UCSD-AML1 (cell line): ENCODE measurements at regions not wholly inside any gene's neighbourhood (a gene's known extent, or its start where the extent isn't known, plus 50 kb on each side); places are given as distances from the start of the nearest gene placed in this dataset.

ENCODE experiments used
- DNase-seq: peaks from one replicate; lab custom pipeline; 2025; ENCODE audit not compliant: unreplicated experiment; lab: John Stamatoyannopoulos, UW

DNA sequence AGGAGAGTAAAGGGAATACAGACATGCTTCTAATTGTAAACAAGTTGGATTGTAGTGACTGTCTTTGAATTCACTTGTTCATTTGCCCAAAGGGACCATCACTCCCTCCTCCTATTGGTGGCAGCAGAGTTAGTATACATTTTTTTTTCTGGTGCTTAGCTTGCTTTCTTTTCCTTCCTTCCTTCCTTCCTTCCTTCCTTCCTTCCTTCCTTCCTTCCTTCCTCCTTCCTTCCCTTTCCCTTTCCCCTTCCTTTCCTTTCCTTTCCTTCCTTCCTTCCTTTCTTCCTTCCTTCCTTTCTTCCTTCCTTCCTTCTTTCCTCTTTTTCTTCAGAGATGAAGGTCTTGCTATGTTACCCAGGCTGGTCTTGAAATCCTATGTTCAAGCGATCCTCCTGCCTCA, 94.8 kb upstream of the ATP6AP2 start:
- DNase-seq: no peak

- no peak for DNase-seq
Measured at GRCh38 chrX:40485102-40485826, 95.5 kb upstream of the ATP6AP2 start.

DNA sequence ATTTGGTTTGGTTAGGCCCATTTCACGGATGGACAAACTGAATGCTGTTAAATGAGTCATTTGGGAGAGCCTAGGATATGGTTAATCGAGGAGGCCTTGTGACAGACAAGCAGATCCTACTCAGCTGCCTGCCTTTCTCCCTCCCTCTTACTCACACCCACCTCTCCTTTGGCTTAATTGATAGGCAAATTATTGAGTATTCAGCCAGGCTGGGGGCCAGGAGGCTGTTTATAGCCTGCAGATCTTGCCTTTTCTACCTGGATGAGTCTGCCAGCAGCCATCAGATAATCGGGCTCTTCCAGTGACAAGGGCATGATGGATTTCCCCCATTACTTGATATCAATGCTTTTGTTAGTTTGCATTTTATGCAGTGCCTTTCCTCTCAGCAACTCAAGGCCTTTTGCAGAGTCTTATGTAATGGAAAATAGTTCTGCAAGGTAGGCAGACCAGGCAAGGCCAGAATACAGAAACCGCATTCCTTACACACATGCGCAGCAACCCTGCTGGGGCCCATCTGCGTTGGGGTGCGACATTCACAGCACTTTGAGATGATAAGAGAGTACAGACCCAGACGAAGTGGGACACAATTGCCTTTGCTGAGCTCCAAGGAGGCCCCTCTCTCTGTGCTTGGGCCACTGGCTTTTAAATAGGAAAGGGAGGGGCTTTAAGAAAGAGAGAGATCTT, 96.2 kb upstream of the ATP6AP2 start:
- DNase-seq: no peak

DNA sequence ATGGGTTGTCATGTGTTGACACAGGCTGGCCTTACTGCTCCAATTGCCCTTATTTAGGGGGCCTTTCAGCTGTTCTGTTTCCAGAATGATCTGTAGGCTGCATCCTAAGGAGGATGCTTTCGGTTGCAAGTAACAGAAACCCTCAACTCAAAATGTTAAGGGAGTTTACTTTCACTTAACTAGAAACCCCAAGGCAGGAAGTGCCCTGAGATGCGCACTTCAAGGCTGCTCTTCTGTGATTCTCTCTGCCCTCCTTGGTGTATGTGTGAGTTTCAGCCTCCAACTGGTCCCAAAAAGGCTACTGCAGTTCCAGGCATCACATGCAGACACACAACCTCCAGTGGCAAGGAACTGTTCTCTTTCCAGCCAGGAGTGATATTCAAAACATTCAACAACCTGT, 97.3 kb upstream of the ATP6AP2 start:
- no peak for DNase-seq

GRCh38 chrX:40479777-40480318, 100.9 kb upstream of the ATP6AP2 start:
- no peak for DNase-seq

DNA sequence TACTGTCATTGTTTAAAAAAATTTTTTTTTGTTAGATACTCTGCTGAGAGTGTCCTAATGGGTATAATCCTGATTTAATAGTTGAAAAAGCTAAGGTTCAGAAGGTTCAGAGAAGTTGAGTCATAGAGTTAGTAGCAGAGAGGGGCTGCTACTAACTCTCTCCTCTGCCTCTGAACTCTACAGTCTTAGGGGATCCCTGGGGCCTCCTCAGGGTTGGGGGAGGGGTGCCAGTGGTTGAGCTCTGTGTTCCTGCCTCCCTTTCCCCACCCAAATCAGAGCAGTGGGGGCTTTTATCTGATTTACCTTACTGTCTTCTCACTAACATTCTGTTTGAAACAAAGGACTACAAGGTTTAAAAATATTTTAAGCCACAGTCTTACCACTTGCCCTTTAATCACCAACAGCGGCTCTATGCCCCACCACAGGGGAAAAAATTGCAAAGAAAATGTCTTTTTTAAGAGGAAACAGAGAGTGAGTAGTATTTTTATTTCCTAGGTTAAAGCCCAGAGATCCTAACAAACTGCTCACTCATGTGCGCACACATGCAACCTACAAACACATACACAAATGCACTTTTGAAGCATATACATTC, 102.2 kb upstream of the ATP6AP2 start:
- no peak for DNase-seq

DNA sequence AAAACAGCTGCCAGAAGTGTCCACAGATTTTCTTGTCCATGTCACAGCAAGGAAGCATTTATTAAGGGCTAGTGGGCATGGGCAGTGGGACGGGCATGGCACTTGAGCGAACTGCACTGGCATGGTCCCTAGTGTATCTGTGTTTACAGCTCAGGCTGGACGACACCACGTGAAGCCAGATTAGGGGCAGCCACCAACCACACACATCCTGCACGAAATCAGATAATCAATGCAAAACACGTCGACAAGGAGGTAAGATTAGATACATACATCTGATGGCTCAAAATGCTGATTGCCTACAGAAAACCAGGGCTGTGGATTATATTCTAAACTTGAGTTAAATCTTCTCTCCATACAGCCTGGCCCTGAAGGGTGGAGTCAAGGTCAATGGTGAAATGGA, 103.8 kb upstream of the ATP6AP2 start:
- no peak for DNase-seq

DNA sequence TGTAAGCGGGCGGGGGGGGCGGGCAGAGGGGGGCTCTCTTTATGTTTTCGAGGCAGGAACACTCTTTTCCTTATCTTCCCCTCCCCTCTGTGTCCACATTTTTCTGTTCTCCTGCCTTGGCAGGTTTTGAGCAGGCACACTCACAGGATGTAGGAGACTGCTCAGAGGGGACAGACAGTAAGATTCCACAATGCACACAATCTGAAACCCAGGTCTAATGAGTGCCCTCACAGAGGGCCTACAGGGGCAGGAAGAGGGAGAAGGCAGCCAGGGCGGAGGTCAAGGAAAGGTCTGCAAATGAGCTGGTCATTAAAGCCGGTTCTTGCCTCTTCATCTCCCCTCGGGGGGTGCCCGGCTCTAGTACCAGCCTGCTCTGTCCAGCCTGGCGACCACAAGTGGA, 106.1 kb upstream of the ATP6AP2 start:
- no peak for DNase-seq

- no peak for DNase-seq
Measured at GRCh38 chrX:40474205-40474626, 106.6 kb upstream of the ATP6AP2 start.

DNA sequence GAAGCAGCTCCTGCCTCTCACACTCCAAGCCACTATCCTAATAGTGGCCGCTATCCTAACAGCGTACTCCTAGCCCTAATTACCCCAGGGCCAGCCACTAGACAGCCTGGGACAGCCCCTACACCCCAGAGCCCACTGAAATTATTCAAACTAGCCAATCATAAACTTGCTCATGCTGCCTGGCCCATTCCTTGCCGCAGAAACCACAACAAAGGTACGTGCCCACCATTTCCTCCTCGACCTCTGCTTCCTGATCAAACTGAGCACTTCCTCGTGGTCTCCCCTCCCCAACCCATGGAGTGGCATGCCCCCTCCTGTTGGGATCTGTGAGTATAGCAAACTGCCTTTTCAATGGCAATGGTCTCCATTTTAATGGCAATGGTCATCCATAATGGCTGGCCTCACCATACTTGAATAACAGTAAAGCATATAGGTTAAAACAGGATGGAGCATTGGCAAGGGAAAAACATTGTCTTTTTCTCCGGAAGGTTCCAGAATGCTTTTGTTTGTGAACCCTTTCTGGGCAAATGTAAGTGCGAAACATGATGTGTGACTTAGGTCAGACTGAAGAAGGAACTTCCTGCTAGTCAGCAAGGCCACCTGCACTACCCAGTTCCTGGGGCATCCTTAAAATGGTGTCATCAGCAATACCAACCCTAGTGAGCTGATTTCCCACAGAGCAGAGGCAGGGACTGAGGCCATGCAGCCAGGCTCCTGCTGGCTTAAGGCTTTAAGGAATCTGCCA, 107.1 kb upstream of the ATP6AP2 start:
- peak; percentile 29 for DNase-seq

GRCh38 chrX:40471965-40472648, 108.7 kb upstream of the ATP6AP2 start:
- no peak for DNase-seq

- DNase-seq: no peak
Measured at GRCh38 chrX:40470830-40471429, 109.8 kb upstream of the ATP6AP2 start.

GRCh38 chrX:40469316-40469715, 111.5 kb upstream of the ATP6AP2 start:
- DNase-seq: no peak

DNA sequence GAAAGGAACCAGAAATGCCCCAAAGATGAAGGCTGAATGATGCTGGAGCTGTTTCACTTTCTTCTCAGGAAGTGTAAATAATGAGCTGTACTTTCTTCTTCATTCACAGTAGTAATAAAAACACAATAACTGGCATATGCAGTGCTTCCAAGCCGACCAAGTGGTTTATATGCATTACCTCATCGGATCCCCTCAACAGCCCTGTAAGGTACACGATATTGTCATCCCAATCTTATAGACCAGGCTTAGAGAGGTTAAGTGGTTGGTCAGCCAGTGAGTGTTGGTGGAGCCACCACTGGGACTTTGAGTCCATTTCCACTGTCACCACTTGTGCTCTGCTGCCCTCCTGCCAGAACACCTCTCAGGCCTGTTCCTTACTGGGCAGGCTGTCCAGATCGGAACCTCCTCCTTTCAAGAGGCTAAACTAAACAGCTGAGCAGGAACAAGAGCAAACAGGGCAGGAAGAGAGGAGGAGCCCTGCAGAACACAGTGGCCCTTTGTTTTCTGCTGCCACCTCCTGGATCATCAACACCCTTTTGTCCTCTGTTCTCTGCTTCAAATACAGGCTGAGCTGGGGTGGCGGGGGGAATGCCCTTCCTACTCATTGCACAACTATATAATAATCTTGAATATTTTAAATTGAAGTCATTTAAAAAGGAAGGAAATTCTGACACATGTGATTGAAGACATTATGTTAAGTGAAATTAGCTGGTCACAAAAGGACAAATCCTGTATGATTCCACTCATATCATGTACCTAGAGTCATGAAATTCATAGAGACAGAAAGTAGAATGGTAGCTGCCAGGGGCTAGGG, 112.5 kb upstream of the ATP6AP2 start:
- DNase-seq: peak; percentile 49

GRCh38 chrX:40467454-40467853, 113.3 kb upstream of the ATP6AP2 start:
- no peak for DNase-seq

GRCh38 chrX:40465735-40466551, 114.8 kb upstream of the ATP6AP2 start:
- no peak for DNase-seq

DNA sequence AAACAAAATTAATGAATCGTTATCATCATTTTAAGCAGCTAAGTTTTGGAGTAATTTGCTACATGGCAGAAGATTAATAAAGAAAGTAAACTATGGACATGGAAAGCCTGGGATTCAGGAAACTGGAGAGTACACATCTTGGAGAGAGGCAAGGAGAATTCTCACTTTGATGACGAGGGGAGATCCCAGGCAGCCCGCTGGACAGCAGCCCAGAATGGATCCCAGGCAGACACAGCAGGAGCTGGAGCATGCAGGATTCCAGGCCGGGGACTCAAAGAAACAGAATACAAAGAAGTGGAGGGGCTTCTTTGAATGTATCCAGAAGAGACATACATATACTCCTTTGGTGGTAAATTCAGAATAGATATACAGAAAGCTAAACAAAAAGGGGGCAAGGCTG, 118.0 kb upstream of the ATP6AP2 start:
- DNase-seq: no peak

DNA sequence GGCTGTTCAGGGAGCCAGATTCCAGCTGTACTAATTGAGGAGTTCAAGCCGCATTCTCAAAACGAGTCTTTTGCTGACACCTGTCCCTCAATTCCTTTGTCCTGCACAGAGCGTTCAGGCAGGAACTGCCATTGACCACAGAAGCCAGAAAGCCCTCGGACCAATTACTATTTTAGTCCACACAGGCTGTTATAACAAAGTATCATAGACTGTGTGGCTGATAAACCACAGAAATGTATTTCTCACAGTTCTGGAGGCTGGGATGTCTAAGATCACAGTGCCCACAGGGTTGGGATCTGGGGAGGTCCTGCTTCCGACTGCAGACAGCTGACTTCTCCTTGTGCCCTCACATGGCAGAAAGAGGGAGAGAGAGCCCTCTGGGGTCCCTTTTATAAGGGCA, 119.8 kb upstream of the ATP6AP2 start:
- no peak for DNase-seq
